ACHN (cell line): ENCODE measurements at regions not wholly inside any gene's neighbourhood (a gene's known extent, or its start where the extent isn't known, plus 50 kb on each side); places are given as distances from the start of the nearest gene placed in this dataset.

Experiments
- DNase-seq: peaks from one replicate; pipeline ENCODE4 v3.0.0-alpha.2; 2015
- in situ Hi-C: cut with HindIII; loops from 2 replicates; pipeline ENCODE4 v1.10.0; 2017; ENCODE audit warnings: low sequenced_read_pairs, low pct_ligation_motif_present, low pct_unique_long_range_greater_than_20kb

GRCh38 chr7:31398815-31399214 lies 58.3 kb upstream of the NEUROD6 start:
- no peak for DNase-seq
- in situ Hi-C loops: no loop called here

- no peak for DNase-seq
- in situ Hi-C loops: no loop called here
These were observed 66.7 kb upstream of the NEUROD6 start for GRCh38 chr7:31407178-31407676.

DNA sequence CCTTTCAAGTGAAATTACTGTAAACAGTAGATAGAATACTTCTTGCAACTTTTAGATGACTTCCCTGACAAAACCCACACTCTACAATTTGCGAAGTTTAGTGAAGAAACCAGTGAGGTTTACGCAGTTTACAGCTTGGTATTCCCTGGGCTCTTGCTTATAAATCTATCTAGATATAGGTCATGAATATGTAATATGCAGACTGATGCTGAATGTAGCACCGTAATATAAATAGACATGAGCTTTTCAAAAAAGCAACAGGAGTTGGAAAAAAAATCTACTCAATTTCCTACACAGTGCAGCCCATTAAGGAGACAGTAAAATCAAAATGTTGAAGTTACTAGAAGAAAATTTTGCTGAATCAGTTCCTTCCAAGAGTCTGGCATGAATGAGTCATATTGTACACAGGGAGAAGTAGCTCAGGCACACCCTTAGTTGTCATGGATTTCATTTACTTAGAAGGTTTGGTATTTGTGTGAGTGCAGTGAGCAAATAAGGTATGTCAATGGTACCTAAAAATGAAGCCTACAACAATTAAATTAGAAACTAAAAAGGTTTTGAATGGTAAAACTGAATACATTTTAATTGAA lies 67.7 kb upstream of the NEUROD6 start:
- in situ Hi-C loops: no loop called here
- peak; percentile 55 for DNase-seq

DNA sequence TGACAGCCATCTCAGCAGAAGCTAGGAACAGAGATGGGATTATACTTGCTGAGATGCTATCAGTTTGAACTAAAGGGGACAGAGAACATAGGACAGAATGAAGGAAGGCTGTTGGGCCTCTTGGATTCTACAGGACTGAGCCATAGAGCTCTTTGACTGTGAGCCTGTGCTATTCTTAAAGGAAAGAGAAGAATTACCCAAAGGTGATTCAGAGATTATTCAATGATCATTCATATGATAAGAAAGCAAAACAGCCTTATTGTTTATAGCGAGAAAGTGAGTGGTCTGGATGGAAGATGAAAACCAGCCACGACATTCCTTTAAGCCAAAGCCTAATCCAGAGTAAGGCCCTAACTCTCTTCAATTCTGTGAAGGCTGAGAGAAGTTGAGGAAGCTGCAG lies 69.7 kb upstream of the NEUROD6 start:
- in situ Hi-C loops: no loop called here
- no peak for DNase-seq

DNA sequence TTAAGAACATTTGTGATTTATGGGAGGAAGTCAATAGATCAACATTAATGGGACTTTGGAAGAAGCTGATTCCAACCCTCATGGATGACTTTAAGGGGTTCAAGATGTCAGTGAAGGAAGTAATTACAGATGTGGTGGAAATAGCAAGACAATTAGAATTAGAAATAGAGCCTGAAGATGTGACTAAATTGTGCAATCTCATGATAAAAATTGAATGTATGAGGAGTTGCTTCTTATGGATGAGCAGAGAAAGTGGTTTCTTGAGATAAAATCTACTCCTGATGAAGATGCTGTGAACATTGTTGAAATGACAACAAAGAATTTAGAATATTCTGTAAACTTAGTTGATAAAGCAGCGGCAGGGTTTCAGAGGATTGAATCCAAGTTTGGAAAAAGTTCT lies 70.9 kb upstream of the NEUROD6 start:
- no peak for DNase-seq
- in situ Hi-C loops: no loop called here

DNA sequence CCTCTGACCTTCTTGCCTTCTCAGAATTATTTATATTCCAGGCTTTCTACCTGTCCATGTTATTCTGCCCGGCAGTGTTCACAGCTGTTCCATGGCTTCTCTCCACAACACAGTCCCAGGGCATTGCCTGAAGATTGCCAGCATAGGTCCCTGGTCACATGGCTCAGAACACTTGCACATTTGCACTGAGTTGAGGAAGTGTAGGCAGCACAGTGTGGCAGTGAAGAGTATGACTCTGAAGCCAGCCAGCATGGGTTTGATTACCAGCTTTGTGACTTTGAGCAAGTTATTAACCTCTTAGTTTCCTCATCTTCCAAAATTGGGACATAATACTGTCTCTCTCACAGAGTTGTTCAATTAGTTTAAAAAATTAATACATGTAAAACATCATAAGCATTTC lies 73.2 kb upstream of the NEUROD6 start:
- in situ Hi-C loops: no loop called here
- no peak for DNase-seq

- no peak for DNase-seq
- in situ Hi-C loops: no loop called here
These were observed 75.9 kb upstream of the NEUROD6 start for GRCh38 chr7:31416381-31416870.

- no peak for DNase-seq
- in situ Hi-C loops: no loop called here
These were observed 78.4 kb upstream of the NEUROD6 start for GRCh38 chr7:31418928-31419327.

DNA sequence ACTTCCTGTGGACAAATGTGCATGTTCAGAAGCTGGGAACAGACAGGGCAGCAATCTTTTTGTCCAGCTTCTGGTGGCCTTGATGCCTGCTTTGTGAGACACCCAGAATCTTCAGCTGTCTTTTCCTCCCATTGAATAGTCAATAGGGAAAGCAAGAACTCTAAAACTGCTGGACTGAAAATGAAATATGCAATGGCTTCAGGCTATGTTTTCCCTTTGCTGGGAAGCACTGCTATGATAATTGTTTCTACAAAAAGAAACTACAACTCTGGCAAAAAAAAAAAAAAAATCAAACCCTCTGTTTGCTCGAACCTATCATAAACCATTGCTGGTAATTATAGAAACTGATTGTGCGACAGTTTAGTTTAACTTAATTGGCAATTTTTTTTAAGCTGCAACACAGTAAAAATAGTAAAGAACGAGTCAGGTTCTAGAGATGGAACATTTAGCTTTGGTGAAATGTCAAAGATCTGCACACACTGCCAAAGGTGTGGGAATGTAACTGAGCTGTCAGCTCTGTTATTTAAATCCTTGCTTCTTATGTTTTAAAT lies 79.1 kb upstream of the NEUROD6 start:
- in situ Hi-C loops: no loop called here
- DNase-seq: no peak

DNA sequence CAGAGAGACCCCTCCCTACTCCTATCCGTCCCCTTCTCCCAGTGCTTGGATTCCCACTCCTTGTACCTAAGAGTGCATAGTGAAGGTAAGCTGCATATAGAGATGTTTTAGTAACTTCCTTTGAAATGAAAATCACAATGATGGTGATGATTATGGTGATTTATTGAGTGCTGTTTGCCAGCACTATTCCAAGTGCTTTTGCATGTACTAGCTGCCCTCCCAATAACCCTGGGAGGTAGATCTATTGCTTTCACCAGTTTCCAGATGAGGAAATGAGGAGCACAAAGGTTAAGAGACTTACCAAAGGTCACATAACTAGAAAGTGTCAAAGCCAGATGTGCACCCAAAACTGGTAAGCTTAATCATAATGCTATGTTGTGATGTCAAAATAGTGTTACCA lies 80.4 kb upstream of the NEUROD6 start:
- in situ Hi-C loops: no loop called here
- no peak for DNase-seq

- in situ Hi-C loops: no loop called here
- no peak for DNase-seq
These were observed 81.1 kb upstream of the NEUROD6 start for GRCh38 chr7:31421607-31422006.

DNA sequence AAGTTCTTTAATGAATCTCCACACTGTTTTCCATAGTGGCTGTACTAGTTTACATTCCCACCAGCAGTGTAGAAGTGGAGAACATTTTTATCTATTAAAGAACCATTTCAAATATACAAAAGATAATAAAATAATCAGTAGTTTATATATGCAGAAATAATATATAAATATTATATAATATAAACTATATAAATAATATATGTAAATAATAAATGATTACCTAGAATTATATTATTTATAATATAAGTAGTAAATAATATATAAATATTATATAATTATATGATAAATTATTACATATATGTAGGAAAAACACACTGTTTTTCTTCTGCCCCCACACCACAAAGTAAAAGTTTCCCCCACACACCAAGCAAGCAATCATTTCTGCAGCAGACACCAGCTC lies 83.5 kb upstream of the NEUROD6 start:
- in situ Hi-C loops: no loop called here
- DNase-seq: no peak

GRCh38 chr7:31432176-31432575 lies 81.7 kb upstream of the ITPRID1 start:
- in situ Hi-C loops: no loop called here
- DNase-seq: no peak

GRCh38 chr7:31432836-31433340 lies 81.0 kb upstream of the ITPRID1 start:
- in situ Hi-C loops: no loop called here
- DNase-seq: no peak

- in situ Hi-C loops: no loop called here
These were observed 76.5 kb upstream of the ITPRID1 start for GRCh38 chr7:31437250-31437865.

GRCh38 chr7:31439165-31439564 lies 74.7 kb upstream of the ITPRID1 start:
- in situ Hi-C loops: no loop called here
- DNase-seq: no peak

More at GRCh38 chr7:31437250-31437865, 76.5 kb upstream of the ITPRID1 start:
- no peak for DNase-seq

GRCh38 chr7:31440511-31440910 lies 73.4 kb upstream of the ITPRID1 start:
- in situ Hi-C loops: no loop called here
- DNase-seq: no peak

DNA sequence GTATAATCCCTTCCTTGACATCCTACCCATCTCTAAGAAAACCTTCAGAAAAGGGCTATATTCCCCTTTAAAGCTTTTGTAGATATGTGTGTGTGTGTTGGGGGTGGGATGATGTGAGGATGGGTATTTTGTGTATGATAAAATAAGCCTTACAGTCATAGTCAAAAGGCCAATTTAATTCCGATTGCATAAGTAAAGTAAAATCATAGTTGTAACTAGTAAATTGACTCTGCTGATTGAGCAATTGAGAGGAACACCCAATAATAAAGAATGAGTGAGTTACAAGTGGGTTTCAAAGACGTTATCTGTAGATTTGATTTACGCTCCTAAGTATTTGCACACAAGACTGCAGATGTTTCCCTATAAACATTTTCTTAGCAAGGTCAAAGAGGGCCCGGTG lies 71.3 kb upstream of the ITPRID1 start:
- no peak for DNase-seq
- in situ Hi-C loops: no loop called here

DNA sequence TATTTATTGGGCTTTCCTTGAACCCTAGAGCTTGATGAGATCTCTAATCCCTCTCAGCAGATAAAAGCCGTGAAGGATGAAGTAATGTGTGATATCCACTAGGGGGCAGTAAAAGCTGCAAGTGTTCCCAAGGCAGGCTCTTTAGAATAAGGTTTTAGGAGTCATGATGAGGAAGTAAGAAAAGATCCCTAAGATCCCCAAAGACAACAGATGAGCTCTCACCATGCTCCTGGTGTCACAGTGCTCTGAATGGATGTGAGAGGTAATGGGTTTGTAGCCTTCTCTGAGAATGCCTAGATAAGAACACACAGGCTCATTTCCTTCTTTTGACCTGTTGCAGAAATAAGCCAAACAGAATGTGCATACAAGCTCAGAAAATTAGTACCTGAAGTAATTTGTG lies 70.4 kb upstream of the ITPRID1 start:
- in situ Hi-C loops: no loop called here

GRCh38 chr7:31444196-31444595 lies 69.7 kb upstream of the ITPRID1 start:
- peak; percentile 26 for DNase-seq
- in situ Hi-C loops: no loop called here

More for the DNA sequence above, 70.4 kb upstream of the ITPRID1 start:
- peak; percentile 76 for DNase-seq
